ENCODE measurements at regions not wholly inside any gene's neighbourhood (a gene's known extent, or its start where the extent isn't known, plus 50 kb on each side); places are given as distances from the start of the nearest gene placed in this dataset.

DNA sequence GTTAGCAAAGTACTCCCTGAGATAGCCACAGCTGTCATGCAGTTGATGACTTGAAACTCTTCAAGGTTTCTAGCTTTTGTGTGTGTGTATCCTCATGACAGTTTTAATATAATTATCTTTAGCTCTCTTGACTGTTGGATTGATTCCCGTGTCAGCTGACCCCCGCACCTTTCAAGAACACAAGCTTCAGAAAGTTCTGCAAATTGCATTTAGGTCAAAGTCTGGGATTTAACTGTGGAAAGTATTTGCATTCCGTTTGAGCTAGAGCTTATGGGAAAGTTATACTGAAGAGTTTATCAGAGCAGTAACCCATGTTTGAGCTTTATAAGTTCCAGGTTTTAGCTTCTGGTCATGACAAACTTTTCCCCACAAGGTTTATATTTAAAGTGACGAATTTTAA lies 380.1 kb upstream of the CHRM3 start:
- DNase-seq (ENCODE audit: low spot score), result no peak
- Histone ChIP-seq H3K9ac (ENCODE audit: low read depth in 1 of 2, low read length in 2 of 2) (no peak overlapping the region), H3K4me1 (ENCODE audit: control insufficient read depth in 4 of 4, insufficient read depth in 4 of 4, low read length in 3 of 4) (no peaks in the 10 kb centered on the region), H3K27me3 (ENCODE audit: control insufficient read depth in 4 of 4, insufficient read depth in 4 of 4, low read length in 3 of 4) (no peaks in the 10 kb centered on the region), H3K27ac (ENCODE audit: low read depth in 1 of 2, low read length in 2 of 2) (no peak overlapping the region), H3K9me3 (ENCODE audit: control insufficient read depth in 4 of 4, low read length in 3 of 4) (no peaks in the 10 kb centered on the region), H3K36me3 (ENCODE audit: control insufficient read depth in 4 of 4, insufficient read depth in 3 of 4, low read depth in 1 of 4, low read length in 3 of 4) (no peaks in the 10 kb centered on the region), H3K4me3 (ENCODE audit: low read depth in 1 of 3, low read length in 3 of 3) (no peak overlapping the region)
- TF ChIP-seq REST (IDR thresholded peaks at IDR 0.05) (no peak), NR2F2 (IDR thresholded peaks at IDR 0.05) (no peak), EGR1 (IDR thresholded peaks at IDR 0.05; ENCODE audit: low read depth in 2 of 2) (no peak), RXRA (IDR thresholded peaks at IDR 0.05) (no peak), TAF1 (conservative IDR thresholded peaks at IDR 0.05) (no peak), SP1 (IDR thresholded peaks at IDR 0.05) (no peak), HNF4A (conservative IDR thresholded peaks at IDR 0.05) (no peak), JUND (IDR thresholded peaks at IDR 0.05) (no peak), YY1 (IDR thresholded peaks at IDR 0.05) (no peak), FOXA2 (IDR thresholded peaks at IDR 0.05) (no peak)
- TF ChIP-seq, protein P1, sequence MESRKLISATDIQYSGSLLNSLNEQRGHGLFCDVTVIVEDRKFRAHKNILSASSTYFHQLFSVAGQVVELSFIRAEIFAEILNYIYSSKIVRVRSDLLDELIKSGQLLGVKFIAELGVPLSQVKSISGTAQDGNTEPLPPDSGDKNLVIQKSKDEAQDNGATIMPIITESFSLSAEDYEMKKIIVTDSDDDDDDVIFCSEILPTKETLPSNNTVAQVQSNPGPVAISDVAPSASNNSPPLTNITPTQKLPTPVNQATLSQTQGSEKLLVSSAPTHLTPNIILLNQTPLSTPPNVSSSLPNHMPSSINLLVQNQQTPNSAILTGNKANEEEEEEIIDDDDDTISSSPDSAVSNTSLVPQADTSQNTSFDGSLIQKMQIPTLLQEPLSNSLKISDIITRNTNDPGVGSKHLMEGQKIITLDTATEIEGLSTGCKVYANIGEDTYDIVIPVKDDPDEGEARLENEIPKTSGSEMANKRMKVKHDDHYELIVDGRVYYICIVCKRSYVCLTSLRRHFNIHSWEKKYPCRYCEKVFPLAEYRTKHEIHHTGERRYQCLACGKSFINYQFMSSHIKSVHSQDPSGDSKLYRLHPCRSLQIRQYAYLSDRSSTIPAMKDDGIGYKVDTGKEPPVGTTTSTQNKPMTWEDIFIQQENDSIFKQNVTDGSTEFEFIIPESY (IDR thresholded peaks at IDR 0.05), result no peak
- TF ChIP-seq, protein P2, sequence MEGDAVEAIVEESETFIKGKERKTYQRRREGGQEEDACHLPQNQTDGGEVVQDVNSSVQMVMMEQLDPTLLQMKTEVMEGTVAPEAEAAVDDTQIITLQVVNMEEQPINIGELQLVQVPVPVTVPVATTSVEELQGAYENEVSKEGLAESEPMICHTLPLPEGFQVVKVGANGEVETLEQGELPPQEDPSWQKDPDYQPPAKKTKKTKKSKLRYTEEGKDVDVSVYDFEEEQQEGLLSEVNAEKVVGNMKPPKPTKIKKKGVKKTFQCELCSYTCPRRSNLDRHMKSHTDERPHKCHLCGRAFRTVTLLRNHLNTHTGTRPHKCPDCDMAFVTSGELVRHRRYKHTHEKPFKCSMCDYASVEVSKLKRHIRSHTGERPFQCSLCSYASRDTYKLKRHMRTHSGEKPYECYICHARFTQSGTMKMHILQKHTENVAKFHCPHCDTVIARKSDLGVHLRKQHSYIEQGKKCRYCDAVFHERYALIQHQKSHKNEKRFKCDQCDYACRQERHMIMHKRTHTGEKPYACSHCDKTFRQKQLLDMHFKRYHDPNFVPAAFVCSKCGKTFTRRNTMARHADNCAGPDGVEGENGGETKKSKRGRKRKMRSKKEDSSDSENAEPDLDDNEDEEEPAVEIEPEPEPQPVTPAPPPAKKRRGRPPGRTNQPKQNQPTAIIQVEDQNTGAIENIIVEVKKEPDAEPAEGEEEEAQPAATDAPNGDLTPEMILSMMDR (IDR thresholded peaks at IDR 0.05; ENCODE audit: low read depth, low read length, missing input control), result no peak
- TF ChIP-seq, protein P3, sequence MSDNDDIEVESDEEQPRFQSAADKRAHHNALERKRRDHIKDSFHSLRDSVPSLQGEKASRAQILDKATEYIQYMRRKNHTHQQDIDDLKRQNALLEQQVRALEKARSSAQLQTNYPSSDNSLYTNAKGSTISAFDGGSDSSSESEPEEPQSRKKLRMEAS (IDR thresholded peaks at IDR 0.05), result no peak
- WGBS, result 27% methylated on average over 4 of the region's 4 CpGs

GRCh38 chr1:238999944-239000343 lies 386.4 kb upstream of the CHRM3 start:
- H3K4me1 ChIP-seq (ENCODE audit: control insufficient read depth in 4 of 4, insufficient read depth in 4 of 4, low read length in 3 of 4), result no peaks in the 10 kb centered on the region
- no peaks in the 10 kb centered on the region for H3K9me3 ChIP-seq (ENCODE audit: control insufficient read depth in 4 of 4, low read length in 3 of 4)
- peaks cover 0 to 2% (median 0%) of the 10 kb centered on the region in 4 donors for H3K27me3 ChIP-seq (ENCODE audit: control insufficient read depth in 4 of 4, insufficient read depth in 4 of 4, low read length in 3 of 4)
- TF ChIP-seq YY1 (IDR thresholded peaks at IDR 0.05), result no peak
- TF ChIP-seq, protein P1 (IDR thresholded peaks at IDR 0.05), result no peak
- TF ChIP-seq, protein P4, sequence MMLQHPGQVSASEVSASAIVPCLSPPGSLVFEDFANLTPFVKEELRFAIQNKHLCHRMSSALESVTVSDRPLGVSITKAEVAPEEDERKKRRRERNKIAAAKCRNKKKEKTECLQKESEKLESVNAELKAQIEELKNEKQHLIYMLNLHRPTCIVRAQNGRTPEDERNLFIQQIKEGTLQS (IDR thresholded peaks at IDR 0.05), result no peak
- no peak for TF ChIP-seq JUND (IDR thresholded peaks at IDR 0.05)
- TF ChIP-seq, protein P3 (IDR thresholded peaks at IDR 0.05), result no peak
- TF ChIP-seq TAF1 (conservative IDR thresholded peaks at IDR 0.05), result no peak
- TF ChIP-seq NR2F2 (IDR thresholded peaks at IDR 0.05), result no peak
- TF ChIP-seq RXRA (IDR thresholded peaks at IDR 0.05), result no peak
- TF ChIP-seq REST (IDR thresholded peaks at IDR 0.05), result no peak
- WGBS, result 62% methylated on average over 4 of the region's 4 CpGs
- no peak for DNase-seq (ENCODE audit: low spot score)
- H3K27ac ChIP-seq (ENCODE audit: low read depth in 1 of 2, low read length in 2 of 2), result no peak overlapping the region
- H3K9ac ChIP-seq (ENCODE audit: low read depth in 1 of 2, low read length in 2 of 2), result no peak overlapping the region
- H3K36me3 ChIP-seq (ENCODE audit: control insufficient read depth in 4 of 4, insufficient read depth in 3 of 4, low read depth in 1 of 4, low read length in 3 of 4), result no peaks in the 10 kb centered on the region
- H3K4me3 ChIP-seq (ENCODE audit: low read depth in 1 of 3, low read length in 3 of 3), result no peak overlapping the region
